ENCODE measurements at regions not wholly inside any gene's neighbourhood (a gene's known extent, or its start where the extent isn't known, plus 50 kb on each side); places are given as distances from the start of the nearest gene placed in this dataset.

GRCh38 chr7:69358163-69358821 lies 240.0 kb upstream of the AUTS2 start:
- TF ChIP-seq POLR2AphosphoS5 (IDR thresholded peaks at IDR 0.05) (no peak), EP300 (IDR thresholded peaks at IDR 0.05) (no peak)
- TF ChIP-seq, protein P1, sequence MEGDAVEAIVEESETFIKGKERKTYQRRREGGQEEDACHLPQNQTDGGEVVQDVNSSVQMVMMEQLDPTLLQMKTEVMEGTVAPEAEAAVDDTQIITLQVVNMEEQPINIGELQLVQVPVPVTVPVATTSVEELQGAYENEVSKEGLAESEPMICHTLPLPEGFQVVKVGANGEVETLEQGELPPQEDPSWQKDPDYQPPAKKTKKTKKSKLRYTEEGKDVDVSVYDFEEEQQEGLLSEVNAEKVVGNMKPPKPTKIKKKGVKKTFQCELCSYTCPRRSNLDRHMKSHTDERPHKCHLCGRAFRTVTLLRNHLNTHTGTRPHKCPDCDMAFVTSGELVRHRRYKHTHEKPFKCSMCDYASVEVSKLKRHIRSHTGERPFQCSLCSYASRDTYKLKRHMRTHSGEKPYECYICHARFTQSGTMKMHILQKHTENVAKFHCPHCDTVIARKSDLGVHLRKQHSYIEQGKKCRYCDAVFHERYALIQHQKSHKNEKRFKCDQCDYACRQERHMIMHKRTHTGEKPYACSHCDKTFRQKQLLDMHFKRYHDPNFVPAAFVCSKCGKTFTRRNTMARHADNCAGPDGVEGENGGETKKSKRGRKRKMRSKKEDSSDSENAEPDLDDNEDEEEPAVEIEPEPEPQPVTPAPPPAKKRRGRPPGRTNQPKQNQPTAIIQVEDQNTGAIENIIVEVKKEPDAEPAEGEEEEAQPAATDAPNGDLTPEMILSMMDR (IDR thresholded peaks at IDR 0.05), result no peak
- Histone ChIP-seq H3K27ac (no peak overlapping the region), H3K36me3 (no peaks in the 10 kb centered on the region), H3K9me3 (peaks cover 0 to 4% (median 0%) of the 10 kb centered on the region in 4 donors), H3K4me3 (no peak overlapping the region), H3K4me1 (no peaks in the 10 kb centered on the region), H3K27me3 (no peaks in the 10 kb centered on the region)
- WGBS, 5 donors, result 31 to 45% (median 37%) methylated on average over 3 of the region's 3 CpGs
- intact Hi-C loops (cut with DNase I; ENCODE audit: low total_unique reads), result no loop called here
- peak in 1 of 2 donors; percentile 42 for DNase-seq

- WGBS, 5 donors, result 55 to 64% (median 60%) methylated on average over 4 of the region's 4 CpGs
- no peaks in the 10 kb centered on the region for H3K36me3 ChIP-seq
- no peak overlapping the region for H3K4me3 ChIP-seq
- TF ChIP-seq POLR2A (IDR thresholded peaks at IDR 0.05) (no peak), POLR2AphosphoS5 (IDR thresholded peaks at IDR 0.05) (no peak), EP300 (IDR thresholded peaks at IDR 0.05) (no peak)
- TF ChIP-seq, protein P1 (IDR thresholded peaks at IDR 0.05), result no peak
- no peak for DNase-seq
- no peaks in the 10 kb centered on the region for H3K27me3 ChIP-seq
- no peaks in the 10 kb centered on the region for H3K4me1 ChIP-seq
- intact Hi-C loops (cut with DNase I; ENCODE audit: low total_unique reads), result no loop called here
- peaks cover 0 to 4% (median 0%) of the 10 kb centered on the region in 4 donors for H3K9me3 ChIP-seq
- H3K27ac ChIP-seq, result no peak overlapping the region
Observed at GRCh38 chr7:69359003-69359700, 239.1 kb upstream of the AUTS2 start.

DNA sequence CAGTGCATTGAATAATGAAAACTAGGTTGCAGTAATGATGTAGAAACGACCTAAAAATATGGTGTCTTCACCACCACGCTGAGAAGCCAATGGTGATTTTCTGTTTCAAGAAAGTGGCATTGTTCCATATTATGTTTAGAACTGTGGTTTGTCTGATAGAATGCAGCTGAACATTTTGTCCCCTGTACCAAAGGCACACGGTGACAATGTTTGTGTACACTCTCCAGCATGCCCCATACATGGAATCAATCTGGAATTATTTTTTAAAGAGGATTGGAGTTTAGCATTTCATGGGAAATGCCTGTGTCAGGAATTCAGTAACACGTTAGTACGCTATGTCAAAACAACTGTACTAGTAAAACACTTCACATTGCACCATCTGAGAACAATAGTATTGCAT lies 237.4 kb upstream of the AUTS2 start:
- Histone ChIP-seq H3K4me3 (no peak overlapping the region), H3K36me3 (no peaks in the 10 kb centered on the region), H3K27ac (no peak overlapping the region), H3K27me3 (no peaks in the 10 kb centered on the region), H3K4me1 (peaks cover 0 to 4% (median 0%) of the 10 kb centered on the region in 4 donors), H3K9me3 (peaks cover 0 to 4% (median 0%) of the 10 kb centered on the region in 4 donors)
- TF ChIP-seq, protein P1 (IDR thresholded peaks at IDR 0.05), result no peak
- TF ChIP-seq EP300 (IDR thresholded peaks at IDR 0.05) (no peak), POLR2AphosphoS5 (IDR thresholded peaks at IDR 0.05) (no peak), POLR2A (IDR thresholded peaks at IDR 0.05) (no peak)
- 53 to 63% (median 59%) methylated on average over 5 of the region's 5 CpGs for WGBS, 5 donors
- intact Hi-C loops (cut with DNase I; ENCODE audit: low total_unique reads), result no loop called here
- no peak for DNase-seq

DNA sequence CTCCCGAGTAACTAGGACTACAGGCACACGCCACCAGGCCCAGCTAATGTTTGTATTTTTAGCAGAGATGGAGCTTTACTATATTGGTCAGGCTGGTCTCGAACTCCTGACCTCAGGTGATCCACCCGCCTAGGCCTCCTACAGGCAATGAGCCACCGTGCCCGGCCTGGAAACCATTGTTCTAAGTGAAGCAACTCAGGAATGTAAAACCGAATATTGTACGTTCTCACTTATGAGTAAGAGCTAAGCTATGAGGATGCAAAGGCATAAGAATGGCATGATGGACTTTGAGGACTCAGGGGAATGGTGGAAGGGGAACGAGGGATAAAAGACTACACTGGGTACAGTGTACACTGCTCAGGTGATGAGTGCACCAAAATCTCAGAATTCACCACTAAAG lies 235.1 kb upstream of the AUTS2 start:
- Histone ChIP-seq H3K4me3 (no peak overlapping the region), H3K27ac (no peak overlapping the region), H3K27me3 (no peaks in the 10 kb centered on the region), H3K9me3 (peaks cover 0 to 4% (median 0%) of the 10 kb centered on the region in 4 donors), H3K4me1 (peaks cover 0 to 5% (median 0%) of the 10 kb centered on the region in 4 donors), H3K36me3 (no peaks in the 10 kb centered on the region)
- no peak for DNase-seq
- 86 to 95% (median 91%) methylated on average over 8 to 9 of the region's 9 CpGs for WGBS, 5 donors
- TF ChIP-seq EP300 (IDR thresholded peaks at IDR 0.05), result no peak
- no peak for TF ChIP-seq POLR2A (IDR thresholded peaks at IDR 0.05)
- TF ChIP-seq POLR2AphosphoS5 (IDR thresholded peaks at IDR 0.05), result no peak
- TF ChIP-seq, protein P1 (IDR thresholded peaks at IDR 0.05), result no peak
- intact Hi-C loops (cut with DNase I; ENCODE audit: low total_unique reads), result no loop called here
